ENCODE measurements at regions not wholly inside any gene's neighbourhood (a gene's known extent, or its start where the extent isn't known, plus 50 kb on each side); places are given as distances from the start of the nearest gene placed in this dataset.

GRCh38 chr2:22198381-22199283, 1074.9 kb downstream of the TDRD15 start:
- POLR2A ChIA-PET (ENCODE audit: low non-redundant PET) = no interaction called here
- no peak for DNase-seq (ENCODE audit: low spot score)
- CTCF ChIA-PET = no interaction called here
- no peak overlapping the region for H3K27ac ChIP-seq
- no peak for TF ChIP-seq CTCF (conservative IDR thresholded peaks at IDR 0.05; ENCODE audit: low read depth)

- no peak for DNase-seq (ENCODE audit: low spot score)
- H3K27ac ChIP-seq = no peak overlapping the region
- no peak for TF ChIP-seq CTCF (conservative IDR thresholded peaks at IDR 0.05; ENCODE audit: low read depth)
- POLR2A ChIA-PET (ENCODE audit: low non-redundant PET) = no interaction called here
- CTCF ChIA-PET = no interaction called here
These were observed 1076.2 kb downstream of the TDRD15 start for GRCh38 chr2:22199994-22200393.

- no peak overlapping the region for H3K27ac ChIP-seq
- no peak for TF ChIP-seq CTCF (conservative IDR thresholded peaks at IDR 0.05; ENCODE audit: low read depth)
- ChIA-PET CTCF (no interaction called here), POLR2A (ENCODE audit: low non-redundant PET) (no interaction called here)
- DNase-seq (ENCODE audit: low spot score) = no peak
These were observed 1085.8 kb downstream of the TDRD15 start for GRCh38 chr2:22209545-22209944.

- ChIA-PET POLR2A (ENCODE audit: low non-redundant PET) (no interaction called here), CTCF (interaction anchor here (0.6 kb wide), 1 partner anchor 746 kb away, joined by 3 read pairs; no protein-coding TSS in a partner anchor)
- no peak for TF ChIP-seq CTCF (conservative IDR thresholded peaks at IDR 0.05; ENCODE audit: low read depth)
- H3K27ac ChIP-seq = no peak overlapping the region
- no peak for DNase-seq (ENCODE audit: low spot score)
These were observed 1089.5 kb downstream of the TDRD15 start for GRCh38 chr2:22213237-22213636.

GRCh38 chr2:22215517-22215916, 1091.7 kb downstream of the TDRD15 start:
- no peak for DNase-seq (ENCODE audit: low spot score)
- ChIA-PET CTCF (no interaction called here), POLR2A (ENCODE audit: low non-redundant PET) (no interaction called here)
- H3K27ac ChIP-seq = no peak overlapping the region
- TF ChIP-seq CTCF (conservative IDR thresholded peaks at IDR 0.05; ENCODE audit: low read depth) = no peak

- no peak overlapping the region for H3K27ac ChIP-seq
- POLR2A ChIA-PET (ENCODE audit: low non-redundant PET) = no interaction called here
- no peak for TF ChIP-seq CTCF (conservative IDR thresholded peaks at IDR 0.05; ENCODE audit: low read depth)
- CTCF ChIA-PET = no interaction called here
- DNase-seq (ENCODE audit: low spot score) = no peak
These were observed 1094.1 kb downstream of the TDRD15 start for GRCh38 chr2:22217881-22218280.
